CD14-positive monocyte (primary cell): ENCODE measurements at regions not wholly inside any gene's neighbourhood (a gene's known extent, or its start where the extent isn't known, plus 50 kb on each side); places are given as distances from the start of the nearest gene placed in this dataset.

Experiments used
- DNase-seq, 3 donors: peaks; one replicate each; pipeline ENCODE4 v3.0.0-alpha.2; 2011 to 2022
- H2AFZ ChIP-seq: 2 replicates; pipeline ENCODE4 v1.6.0; 2012; ENCODE audit warnings: mild to moderate bottlenecking, low read depth, low read length, inconsistent platforms; ENCODE audit not compliant: insufficient read depth, poor library complexity, severe bottlenecking
- H3K27ac ChIP-seq, 2 donors: 1 replicate in 1 of 2; 2 replicates in 1 of 2; pipeline ENCODE4 v1.5.1; 2012 to 2013; ENCODE audit warnings: low read length in 2 of 2, control low read depth in 1 of 2, inconsistent platforms in 1 of 2, low read depth in 1 of 2, mild to moderate bottlenecking in 1 of 2
- H3K27me3 ChIP-seq, 2 donors: one replicate each; pipeline versions ENCODE4 v1.6.0 to v1.6.1; 2011 to 2013; ENCODE audit warnings: low read length in 2 of 2; ENCODE audit not compliant: control insufficient read depth in 2 of 2, insufficient read depth in 2 of 2
- H3K36me3 ChIP-seq, 2 donors: replicated peaks in 1 of 2; 1 replicate in 1 of 2; 2 replicates in 1 of 2; pipeline versions ENCODE4 v1.5.1 to v1.6.1; 2012 to 2013; ENCODE audit warnings: low read length in 2 of 2, control low read depth in 1 of 2, inconsistent platforms in 1 of 2, mild to moderate bottlenecking in 1 of 2; ENCODE audit not compliant: insufficient read depth in 2 of 2, control insufficient read depth in 1 of 2
- H3K4me1 ChIP-seq, 2 donors: 1 replicate in 1 of 2; 2 replicates in 1 of 2; pipeline versions ENCODE4 v1.5.1 to v1.6.1; 2012 to 2013; ENCODE audit warnings: low read length in 2 of 2, control low read depth in 1 of 2, inconsistent platforms in 1 of 2, mild to moderate bottlenecking in 1 of 2, moderate library complexity in 1 of 2; ENCODE audit not compliant: insufficient read depth in 2 of 2, control insufficient read depth in 1 of 2
- H3K4me2 ChIP-seq: replicated peaks from 2 replicates; pipeline ENCODE3; 2012; ENCODE audit warnings: low read length, moderate library complexity, mild to moderate bottlenecking; ENCODE audit not compliant: poor library complexity, severe bottlenecking; ENCODE audit errors: extremely low read depth
- H3K4me3 ChIP-seq, 3 experiments: fragments of 200-600 bp in 1 of 3; sonication (generic) in 1 of 3; replicated peaks in 1 of 3; 1 replicate in 2 of 3; 2 replicates in 1 of 3; pipeline ENCODE4 v1.5.1; 2011 to 2013; ENCODE audit warnings: low read length in 3 of 3, mild to moderate bottlenecking in 3 of 3, control low read depth in 2 of 3, low read depth in 2 of 3, inconsistent platforms in 1 of 3, moderate library complexity in 1 of 3
- H3K79me2 ChIP-seq: 2 replicates; pipeline ENCODE4 v1.6.0; 2012; ENCODE audit warnings: mild to moderate bottlenecking, control low read depth, inconsistent platforms, low read length, moderate library complexity; ENCODE audit not compliant: insufficient read depth
- H3K9ac ChIP-seq: 2 replicates; pipeline ENCODE4 v1.6.0; 2017; ENCODE audit warnings: low read length, mild to moderate bottlenecking; ENCODE audit not compliant: insufficient read depth, poor library complexity, severe bottlenecking
- H3K9me3 ChIP-seq, 2 donors: replicated peaks in 1 of 2; 1 replicate in 1 of 2; 2 replicates in 1 of 2; pipeline versions ENCODE4 v1.5.1 to v1.6.1; 2012 to 2013; ENCODE audit warnings: low read length in 2 of 2, control low read depth in 1 of 2; ENCODE audit not compliant: control insufficient read depth in 1 of 2, insufficient read depth in 1 of 2
- H4K20me1 ChIP-seq: 2 replicates; pipeline ENCODE4 v1.6.0; 2012; ENCODE audit warnings: mild to moderate bottlenecking, low read length, control low read depth, moderate library complexity; ENCODE audit not compliant: insufficient read depth
- H3K27ac Mint-ChIP-seq, 7 donors: one replicate each; pipeline ENCODE4 v1.8.0; 2020; ENCODE audit warnings: mild to moderate bottlenecking in 7 of 7, mixed read lengths in 7 of 7, moderate library complexity in 6 of 7, inconsistent platforms in 2 of 7
- H3K27me3 Mint-ChIP-seq, 3 donors: one replicate each; pipeline ENCODE4 v1.8.0; 2021 to 2022; ENCODE audit warnings: low read depth in 3 of 3, mild to moderate bottlenecking in 3 of 3, mixed read lengths in 3 of 3, moderate library complexity in 3 of 3, inconsistent platforms in 1 of 3
- H3K36me3 Mint-ChIP-seq, 2 donors: one replicate each; pipeline ENCODE4 v1.8.0; 2020; ENCODE audit warnings: mixed read lengths in 2 of 2, inconsistent platforms in 1 of 2, mild to moderate bottlenecking in 1 of 2
- H3K4me1 Mint-ChIP-seq: one replicate; pipeline ENCODE4 v1.8.0; 2020; ENCODE audit warnings: mild to moderate bottlenecking, mixed read lengths
- H3K4me3 Mint-ChIP-seq, 2 donors: one replicate each; pipeline ENCODE4 v1.8.0; 2020; ENCODE audit warnings: mild to moderate bottlenecking in 2 of 2, mixed read lengths in 2 of 2, moderate library complexity in 1 of 2
- H3K9me3 Mint-ChIP-seq, 7 donors: one replicate each; pipeline ENCODE4 v1.8.0; 2020 to 2022; ENCODE audit warnings: mixed read lengths in 7 of 7, mild to moderate bottlenecking in 6 of 7, moderate library complexity in 6 of 7, inconsistent platforms in 2 of 7
- CTCF ChIP-seq: fragments of 200-600 bp; IDR thresholded peaks from one replicate; pipeline ENCODE4 v1.8.0; 2022; ENCODE audit warnings: antibody characterized with exemption, mild to moderate bottlenecking
- WGBS: methylation state at CpG from one replicate; pipeline ENCODE4 v1.1.5; 2013; ENCODE audit warnings: missing lambda C conversion rate; ENCODE audit not compliant: insufficient coverage; 5-methylcytosine and 5-hydroxymethylcytosine counted together
- intact Hi-C, 2 donors: fragments of 100-400 bp; cut with micrococcal nuclease; formaldehyde crosslinking; loops; one replicate each; pipeline versions ENCODE4 v1.15.0 to v1.15.1; 2023

GRCh38 chr15:77762747-77763355 lies 130.1 kb upstream of the LINGO1 start:
- H3K4me1 Mint-ChIP-seq = no peaks in the 10 kb centered on the region
- Histone ChIP-seq H3K36me3 (no peaks in the 10 kb centered on the region), H3K4me2 (no peak overlapping the region), H3K9ac (no peak overlapping the region), H3K9me3 (no peaks in the 10 kb centered on the region), H3K27ac (no peak overlapping the region), H2AFZ (no peak overlapping the region), H4K20me1 (no peaks in the 10 kb centered on the region), H3K4me3 (no peak overlapping the region), H3K4me1 (no peaks in the 10 kb centered on the region), H3K79me2 (no peaks in the 10 kb centered on the region), H3K27me3 (no peaks in the 10 kb centered on the region)
- DNase-seq = no peak
- H3K9me3 Mint-ChIP-seq = no peaks in the 10 kb centered on the region
- TF ChIP-seq CTCF = no peak
- WGBS = 51% methylated on average over 5 of the region's 15 CpGs
- no peak overlapping the region for H3K27ac Mint-ChIP-seq
- no peaks in the 10 kb centered on the region for H3K36me3 Mint-ChIP-seq
- H3K27me3 Mint-ChIP-seq = peaks cover 9 to 28% (median 10%) of the 10 kb centered on the region in 3 donors
- no peak overlapping the region for H3K4me3 Mint-ChIP-seq
- intact Hi-C loops = no loop called here

GRCh38 chr15:77759896-77760592 lies 127.3 kb upstream of the LINGO1 start:
- H3K4me1 Mint-ChIP-seq = no peaks in the 10 kb centered on the region
- no peaks in the 10 kb centered on the region for H3K27me3 ChIP-seq

More at GRCh38 chr15:77759896-77760592, 127.3 kb upstream of the LINGO1 start:
- H3K4me3 Mint-ChIP-seq = no peak overlapping the region
- no peaks in the 10 kb centered on the region for H3K36me3 Mint-ChIP-seq
- Histone ChIP-seq H3K9me3 (no peaks in the 10 kb centered on the region), H3K9ac (no peak overlapping the region), H3K4me3 (no peak overlapping the region), H3K27ac (no peak overlapping the region), H4K20me1 (no peaks in the 10 kb centered on the region), H3K36me3 (no peaks in the 10 kb centered on the region), H3K4me1 (no peaks in the 10 kb centered on the region), H3K79me2 (no peaks in the 10 kb centered on the region), H2AFZ (no peak overlapping the region), H3K4me2 (no peak overlapping the region)
- peaks cover 1 to 5% (median 2%) of the 10 kb centered on the region in 3 donors for H3K27me3 Mint-ChIP-seq
- no peak for TF ChIP-seq CTCF
- no peak for DNase-seq
- H3K27ac Mint-ChIP-seq = no peak overlapping the region
- no peaks in the 10 kb centered on the region for H3K9me3 Mint-ChIP-seq
- 88% methylated on average over 7 of the region's 14 CpGs for WGBS
- intact Hi-C loops = no loop called here
